Esophagus squamous epithelium (tissue), 5 donors: ENCODE measurements at regions not wholly inside any gene's neighbourhood (a gene's known extent, or its start where the extent isn't known, plus 50 kb on each side); places are given as distances from the start of the nearest gene placed in this dataset.
"Not testable (repeated sequence)": the region's sequence is repeated elsewhere in the genome, so short reads cannot be mapped to it uniquely, and the experiment has no call there.

ENCODE experiments used
- DNase-seq: peaks from one replicate; lab custom pipeline; 2025; lab: John Stamatoyannopoulos, UW
- H3K27ac ChIP-seq, 4 donors: fragments of 200-600 bp; sonication (generic); one replicate each; pipeline ENCODE4 v1.5.1; 2016 to 2019; ENCODE audit warnings: mild to moderate bottlenecking in 1 of 4
- H3K27me3 ChIP-seq, 4 donors: fragments of 200-600 bp; sonication (generic); 1 replicate in 3 of 4; 2 replicates in 1 of 4; pipeline versions ENCODE4 v1.5.1 to v1.6.0; 2017 to 2021; ENCODE audit warnings: antibody characterized with exemption in 1 of 4
- H3K36me3 ChIP-seq, 3 donors: fragments of 200-600 bp; sonication (generic); one replicate each; pipeline ENCODE4 v1.5.1; 2016 to 2019
- H3K4me1 ChIP-seq, 3 donors: fragments of 200-600 bp; sonication (generic); one replicate each; pipeline ENCODE4 v1.5.1; 2017 to 2019
- H3K4me3 ChIP-seq, 4 donors: fragments of 200-600 bp; sonication (generic); 1 replicate in 3 of 4; 2 replicates in 1 of 4; pipeline ENCODE4 v1.5.1; 2016 to 2019; ENCODE audit warnings: mild to moderate bottlenecking in 2 of 4, moderate library complexity in 1 of 4
- H3K9me3 ChIP-seq, 3 donors: fragments of 200-600 bp; sonication (generic); one replicate each; pipeline ENCODE4 v1.5.1; 2016 to 2019
- POLR2A ChIP-seq, 4 donors: fragments of 450-650 bp; IDR thresholded peaks; one replicate each; pipeline ENCODE4 v1.6.1; 2017; ENCODE audit warnings: antibody characterized with exemption in 4 of 4, mild to moderate bottlenecking in 4 of 4, moderate library complexity in 3 of 4
- WGBS, 2 donors: methylation state at CpG; one replicate each; pipeline ENCODE4 v1.1.5; 2018; 5-methylcytosine and 5-hydroxymethylcytosine counted together
- intact Hi-C: fragments of 100-400 bp; cut with DNase I; formaldehyde crosslinking; loops from one replicate; pipeline ENCODE4 v1.15.0; 2022
- TF ChIP-seq, protein P1 (sequence below), 6 experiments: fragments of 450-650 bp in 4 of 6; fragments of 200-600 bp in 2 of 6; sonication (generic) in 2 of 6; IDR thresholded peaks; one replicate each; pipeline ENCODE4 v1.5.1; 2016 to 2019; ENCODE audit warnings: antibody characterized with exemption in 6 of 6, mild to moderate bottlenecking in 4 of 6, moderate library complexity in 4 of 6
- donor health status: DM: yes; HTN: yes; CAD: no.

DNA sequence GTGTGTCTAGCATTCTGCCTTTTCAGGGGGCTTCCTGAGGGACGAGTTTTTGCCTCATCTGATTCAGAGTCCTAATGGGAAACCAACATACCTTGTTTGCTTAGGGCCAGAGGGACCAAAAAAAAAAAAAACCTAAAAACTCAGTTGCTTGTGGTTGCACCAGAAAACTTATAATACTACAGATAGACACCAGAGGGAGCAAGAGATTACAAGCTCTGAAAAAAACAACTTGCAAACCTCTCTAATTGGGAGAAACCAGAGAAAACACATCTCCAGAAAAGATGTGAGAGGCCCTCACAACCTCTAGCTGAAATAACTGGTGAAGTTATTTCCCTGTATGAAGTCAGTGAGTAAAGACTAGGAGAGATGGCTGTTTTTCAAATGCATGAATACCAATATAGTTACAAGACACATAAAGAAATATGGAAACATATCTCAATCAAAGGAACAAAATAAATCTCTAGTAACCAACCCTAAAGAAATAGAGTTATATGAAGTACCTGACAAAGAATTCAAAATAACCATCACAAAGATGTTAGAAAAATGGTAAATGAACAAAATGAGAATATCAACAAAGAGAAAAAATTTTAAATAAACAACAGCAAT, 233.7 kb upstream of the NFIA start:
- H3K27me3 ChIP-seq: no peaks in the 10 kb centered on the region
- no peak for DNase-seq
- no peaks in the 10 kb centered on the region for H3K36me3 ChIP-seq
- H3K4me3 ChIP-seq: no peak overlapping the region
- intact Hi-C loops: no loop called here
- peaks cover 0 to 8% (median 0%) of the 10 kb centered on the region in 3 donors for H3K9me3 ChIP-seq
- no peak overlapping the region for H3K27ac ChIP-seq
- H3K4me1 ChIP-seq: no peaks in the 10 kb centered on the region
- 7 to 14% methylated on average over 1 of the region's 1 CpG for WGBS, 2 donors
- TF ChIP-seq, protein P1, sequence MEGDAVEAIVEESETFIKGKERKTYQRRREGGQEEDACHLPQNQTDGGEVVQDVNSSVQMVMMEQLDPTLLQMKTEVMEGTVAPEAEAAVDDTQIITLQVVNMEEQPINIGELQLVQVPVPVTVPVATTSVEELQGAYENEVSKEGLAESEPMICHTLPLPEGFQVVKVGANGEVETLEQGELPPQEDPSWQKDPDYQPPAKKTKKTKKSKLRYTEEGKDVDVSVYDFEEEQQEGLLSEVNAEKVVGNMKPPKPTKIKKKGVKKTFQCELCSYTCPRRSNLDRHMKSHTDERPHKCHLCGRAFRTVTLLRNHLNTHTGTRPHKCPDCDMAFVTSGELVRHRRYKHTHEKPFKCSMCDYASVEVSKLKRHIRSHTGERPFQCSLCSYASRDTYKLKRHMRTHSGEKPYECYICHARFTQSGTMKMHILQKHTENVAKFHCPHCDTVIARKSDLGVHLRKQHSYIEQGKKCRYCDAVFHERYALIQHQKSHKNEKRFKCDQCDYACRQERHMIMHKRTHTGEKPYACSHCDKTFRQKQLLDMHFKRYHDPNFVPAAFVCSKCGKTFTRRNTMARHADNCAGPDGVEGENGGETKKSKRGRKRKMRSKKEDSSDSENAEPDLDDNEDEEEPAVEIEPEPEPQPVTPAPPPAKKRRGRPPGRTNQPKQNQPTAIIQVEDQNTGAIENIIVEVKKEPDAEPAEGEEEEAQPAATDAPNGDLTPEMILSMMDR (IDR thresholded peaks at IDR 0.05): peak in 5 of 6 experiments; percentile 9 to 49 (median 22)
- TF ChIP-seq POLR2A (IDR thresholded peaks at IDR 0.05): no peak

DNA sequence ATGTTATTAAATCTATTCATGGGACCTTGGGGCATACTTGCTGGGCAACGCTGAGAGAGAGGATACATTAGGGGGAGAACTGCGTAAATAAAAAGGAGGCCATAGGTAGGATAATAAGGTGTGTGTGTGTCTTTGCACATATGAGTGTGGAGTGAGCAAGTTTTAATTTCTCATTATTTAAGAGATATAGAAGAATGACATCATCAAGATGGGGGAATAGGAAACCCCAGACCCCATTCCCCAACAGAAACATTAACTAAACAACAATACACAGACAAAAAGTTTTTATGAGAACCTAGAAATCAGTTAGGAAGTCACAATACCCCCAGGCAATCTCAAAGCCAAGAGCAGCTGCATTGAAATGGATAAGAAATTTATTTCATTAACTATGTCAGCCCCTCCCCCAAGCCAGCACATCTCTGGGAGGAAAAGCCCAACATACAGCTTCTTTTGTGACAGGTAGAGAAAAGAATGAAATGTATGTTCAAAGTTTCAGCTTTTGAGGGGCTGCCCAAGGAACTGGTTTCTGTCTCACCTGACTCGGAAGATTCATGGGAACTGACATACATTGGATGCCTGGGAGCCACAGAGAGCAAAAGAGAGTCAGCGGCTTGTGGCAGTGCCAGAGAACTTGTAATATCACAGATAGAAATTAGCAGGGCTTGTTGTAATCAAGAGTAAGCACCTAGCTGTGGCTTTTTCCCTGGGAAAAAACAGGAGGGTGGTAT, 234.3 kb upstream of the NFIA start:
- Histone ChIP-seq H3K4me1 (no peaks in the 10 kb centered on the region), H3K4me3 (no peak overlapping the region), H3K27me3 (no peaks in the 10 kb centered on the region), H3K27ac (no peak overlapping the region), H3K9me3 (peaks cover 0 to 8% (median 0%) of the 10 kb centered on the region in 3 donors), H3K36me3 (no peaks in the 10 kb centered on the region)
- 82 to 84% methylated on average over 4 of the region's 4 CpGs for WGBS, 2 donors
- intact Hi-C loops: no loop called here
- TF ChIP-seq POLR2A (IDR thresholded peaks at IDR 0.05): no peak
- TF ChIP-seq, protein P1 (IDR thresholded peaks at IDR 0.05): no peak
- no peak for DNase-seq

DNA sequence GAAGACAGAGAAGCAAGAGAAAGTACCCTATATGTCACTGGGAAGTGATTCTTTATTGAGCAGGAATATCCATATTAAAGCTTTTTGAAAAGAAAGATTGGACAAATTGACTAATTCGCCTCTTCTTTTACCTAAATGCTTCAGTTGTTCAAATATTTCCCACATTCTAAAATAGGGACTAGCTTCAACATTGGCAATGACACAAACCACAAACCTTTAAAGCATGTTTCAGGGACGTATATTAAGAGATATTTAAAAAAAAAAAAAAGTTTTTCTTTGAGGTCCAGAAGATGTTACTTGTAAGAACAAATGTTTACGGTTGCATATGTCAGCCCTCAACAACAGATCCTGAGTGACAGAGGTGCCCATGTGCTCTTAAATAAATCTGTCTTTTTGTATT, 235.0 kb upstream of the NFIA start:
- Histone ChIP-seq H3K4me3 (no peak overlapping the region), H3K27me3 (no peaks in the 10 kb centered on the region), H3K36me3 (no peaks in the 10 kb centered on the region), H3K9me3 (peaks cover 0 to 8% (median 0%) of the 10 kb centered on the region in 3 donors), H3K4me1 (no peaks in the 10 kb centered on the region), H3K27ac (no peak overlapping the region)
- intact Hi-C loops: no loop called here
- TF ChIP-seq, protein P1 (IDR thresholded peaks at IDR 0.05): no peak
- TF ChIP-seq POLR2A (IDR thresholded peaks at IDR 0.05): no peak
- WGBS, 2 donors: 62 to 64% methylated on average over 3 of the region's 3 CpGs
- DNase-seq: no peak

DNA sequence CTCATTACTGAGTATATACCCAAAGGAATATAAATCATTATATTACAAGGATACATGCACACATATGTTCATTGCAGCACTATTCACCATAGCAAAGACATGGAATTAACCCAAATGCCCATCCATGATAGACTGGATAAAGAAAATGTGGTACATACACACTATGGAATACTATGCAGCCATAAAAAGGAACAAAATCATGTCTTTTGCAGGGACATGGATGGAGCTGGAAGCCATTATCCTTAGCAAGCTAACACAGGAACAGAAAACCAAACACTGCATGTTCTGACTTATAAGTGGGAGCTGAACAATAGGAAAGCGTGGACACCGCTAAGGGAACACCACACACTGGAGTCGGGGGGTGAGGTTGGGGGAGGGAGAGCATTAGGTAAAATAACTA, 236.7 kb upstream of the NFIA start:
- H3K4me3 ChIP-seq, H3K27ac ChIP-seq, DNase-seq, H3K9me3 ChIP-seq, H3K36me3 ChIP-seq, H3K27me3 ChIP-seq, intact Hi-C loops, H3K4me1 ChIP-seq: not testable (repeated sequence)
- 92 to 94% methylated on average over 3 of the region's 3 CpGs for WGBS, 2 donors

DNA sequence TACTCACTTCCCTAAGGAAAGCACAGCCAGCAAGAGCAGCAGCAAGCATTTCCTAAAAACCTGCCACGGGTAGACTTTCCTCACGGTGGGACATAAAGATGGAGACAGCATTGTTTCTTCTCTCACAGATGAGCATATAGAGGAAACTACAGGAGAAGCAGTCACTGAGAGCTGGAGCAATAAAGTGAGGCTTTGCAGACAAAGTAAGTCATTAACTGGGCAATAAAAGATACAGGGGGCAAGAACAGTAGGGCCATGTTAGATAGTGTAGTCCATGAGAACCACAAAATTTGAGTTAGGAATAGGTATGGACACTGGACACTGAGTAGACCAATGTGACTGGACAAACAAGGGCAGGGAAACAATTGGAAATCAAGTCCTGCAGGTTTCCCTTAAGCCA, 240.1 kb upstream of the NFIA start:
- intact Hi-C loops: no loop called here
- peaks cover 0 to 9% (median 0%) of the 10 kb centered on the region in 4 donors for H3K27me3 ChIP-seq
- H3K9me3 ChIP-seq: peaks cover 0 to 8% (median 0%) of the 10 kb centered on the region in 3 donors
- no peak overlapping the region for H3K27ac ChIP-seq
- WGBS, 2 donors: 79 to 82% methylated on average over 2 of the region's 2 CpGs
- TF ChIP-seq, protein P1 (IDR thresholded peaks at IDR 0.05): no peak
- no peak for TF ChIP-seq POLR2A (IDR thresholded peaks at IDR 0.05)
- H3K4me3 ChIP-seq: no peak overlapping the region
- DNase-seq: no peak
- H3K4me1 ChIP-seq: no peaks in the 10 kb centered on the region
- H3K36me3 ChIP-seq: no peaks in the 10 kb centered on the region
